ENCODE measurements at regions not wholly inside any gene's neighbourhood (a gene's known extent, or its start where the extent isn't known, plus 50 kb on each side); places are given as distances from the start of the nearest gene placed in this dataset.

GRCh38 chr16:9033125-9033830, 58.2 kb upstream of the HAPSTR1 start:
- H3K4me3 ChIP-seq (ENCODE audit: low read depth, low read length), result no peak overlapping the region
- peak; percentile 72 for TF ChIP-seq CTCF (IDR thresholded peaks at IDR 0.05; ENCODE audit: insufficient read depth, low read length, severe bottlenecking)
- H3K27me3 ChIP-seq (ENCODE audit: control insufficient read depth, insufficient read depth, low read length), result no peaks in the 10 kb centered on the region
- FAIRE-seq (no peak), DNase-seq (ENCODE audit: low read depth) (peak; percentile 61)
- H3K36me3 ChIP-seq (ENCODE audit: control insufficient read depth, insufficient read depth, low read length), result no peaks in the 10 kb centered on the region

- no peak for DNase-seq (ENCODE audit: low read depth)
- no peak for TF ChIP-seq CTCF (IDR thresholded peaks at IDR 0.05; ENCODE audit: insufficient read depth, low read length, severe bottlenecking)
- Histone ChIP-seq H3K27me3 (ENCODE audit: control insufficient read depth, insufficient read depth, low read length) (no peaks in the 10 kb centered on the region), H3K36me3 (ENCODE audit: control insufficient read depth, insufficient read depth, low read length) (no peaks in the 10 kb centered on the region), H3K4me3 (ENCODE audit: low read depth, low read length) (no peak overlapping the region)
- no peak for FAIRE-seq
Observed at GRCh38 chr16:9034056-9034455, 57.4 kb upstream of the HAPSTR1 start.

- Histone ChIP-seq H3K4me3 (ENCODE audit: low read depth, low read length) (no peak overlapping the region), H3K36me3 (ENCODE audit: control insufficient read depth, insufficient read depth, low read length) (no peaks in the 10 kb centered on the region), H3K27me3 (ENCODE audit: control insufficient read depth, insufficient read depth, low read length) (no peaks in the 10 kb centered on the region)
- FAIRE-seq (no peak), DNase-seq (ENCODE audit: low read depth) (no peak)
- TF ChIP-seq CTCF (IDR thresholded peaks at IDR 0.05; ENCODE audit: insufficient read depth, low read length, severe bottlenecking), result no peak
Observed at GRCh38 chr16:9035996-9036395, 55.4 kb upstream of the HAPSTR1 start.

GRCh38 chr16:9039210-9039609, 52.2 kb upstream of the HAPSTR1 start:
- Histone ChIP-seq H3K36me3 (ENCODE audit: control insufficient read depth, insufficient read depth, low read length) (no peaks in the 10 kb centered on the region), H3K4me3 (ENCODE audit: low read depth, low read length) (no peak overlapping the region), H3K27me3 (ENCODE audit: control insufficient read depth, insufficient read depth, low read length) (no peaks in the 10 kb centered on the region)
- TF ChIP-seq CTCF (IDR thresholded peaks at IDR 0.05; ENCODE audit: insufficient read depth, low read length, severe bottlenecking), result no peak
- FAIRE-seq (no peak), DNase-seq (ENCODE audit: low read depth) (peak; percentile 10)

- H3K27me3 ChIP-seq (ENCODE audit: control insufficient read depth, insufficient read depth, low read length), result no peaks in the 10 kb centered on the region
- TF ChIP-seq CTCF (IDR thresholded peaks at IDR 0.05; ENCODE audit: insufficient read depth, low read length, severe bottlenecking), result no peak
- FAIRE-seq (no peak), DNase-seq (ENCODE audit: low read depth) (peak; percentile 44)
- no peaks in the 10 kb centered on the region for H3K36me3 ChIP-seq (ENCODE audit: control insufficient read depth, insufficient read depth, low read length)
- no peak overlapping the region for H3K4me3 ChIP-seq (ENCODE audit: low read depth, low read length)
Observed at GRCh38 chr16:9040800-9041412, 50.5 kb upstream of the HAPSTR1 start.

Measured in bronchial epithelial cell (primary cell).